ENCODE measurements at regions not wholly inside any gene's neighbourhood (a gene's known extent, or its start where the extent isn't known, plus 50 kb on each side); places are given as distances from the start of the nearest gene placed in this dataset.

DNA sequence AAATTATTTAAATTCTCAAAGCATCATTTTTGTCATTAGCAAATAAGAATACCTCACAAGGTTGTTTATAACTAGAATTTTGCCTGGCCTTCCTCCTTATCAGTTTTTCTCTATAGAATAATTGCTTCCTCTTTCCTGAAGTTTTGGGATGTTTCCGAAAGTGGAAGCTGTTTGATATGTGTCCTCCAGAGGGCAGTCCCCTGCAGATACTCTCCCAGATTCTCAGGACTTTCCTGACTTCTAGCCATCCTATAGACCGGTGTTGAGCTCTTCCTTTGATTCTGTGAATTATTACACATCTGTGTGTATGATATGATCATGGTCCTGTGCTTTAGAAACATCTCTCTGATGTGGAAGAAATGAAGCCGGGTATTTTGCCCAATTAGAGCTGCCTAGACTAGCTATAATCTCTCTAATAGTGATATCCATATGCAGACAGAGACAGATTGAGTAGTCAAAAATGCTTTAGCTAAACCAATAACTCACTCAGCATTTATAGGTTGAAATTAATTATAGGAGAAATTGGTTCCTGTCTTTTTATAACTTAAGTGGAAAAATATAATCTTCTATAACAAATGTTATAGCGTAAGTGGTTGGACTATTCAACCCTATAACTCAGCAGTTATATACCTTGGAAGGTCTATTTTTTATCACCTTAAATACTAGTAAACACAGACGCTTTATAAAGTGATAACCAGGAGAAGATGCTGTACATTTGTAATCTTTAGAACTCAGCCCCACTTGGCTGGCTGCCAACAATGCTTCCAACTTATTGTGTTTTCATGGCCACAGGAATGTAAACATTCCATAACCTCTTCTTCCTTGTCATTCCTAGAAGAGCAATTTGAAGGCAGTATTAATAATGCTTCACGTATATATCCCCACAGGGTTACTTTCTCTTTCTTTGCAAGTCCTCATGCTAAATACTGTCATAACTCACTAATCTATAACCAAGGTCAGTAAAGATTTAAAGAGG lies 201.0 kb upstream of the RXFP2 start:
- TF ChIP-seq CTCF (IDR thresholded peaks at IDR 0.05 in 2 of 3, conservative IDR thresholded peaks at IDR 0.05 in 1 of 3; ENCODE audit: borderline replicate concordance in 1 of 3, insufficient read depth in 1 of 3, low read depth in 2 of 3, low read length in 2 of 3): peak; percentile 13 to 65 (median 63); a peak in 4 of 6 replicates
- TF ChIP-seq RAD21 (IDR thresholded peaks at IDR 0.05; ENCODE audit: low read depth): peak; percentile 22; the same call in 1 of the 2 replicates
- TF ChIP-seq, protein P1, sequence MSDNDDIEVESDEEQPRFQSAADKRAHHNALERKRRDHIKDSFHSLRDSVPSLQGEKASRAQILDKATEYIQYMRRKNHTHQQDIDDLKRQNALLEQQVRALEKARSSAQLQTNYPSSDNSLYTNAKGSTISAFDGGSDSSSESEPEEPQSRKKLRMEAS (IDR thresholded peaks at IDR 0.05): no peak
- no peak for TF ChIP-seq POLR2A (IDR thresholded peaks at IDR 0.05; ENCODE audit: borderline replicate concordance, extremely low read depth, insufficient read depth, insufficient read length)
- no peak for TF ChIP-seq SIN3A (IDR thresholded peaks at IDR 0.05; ENCODE audit: low read depth)
- TF ChIP-seq, protein P2, sequence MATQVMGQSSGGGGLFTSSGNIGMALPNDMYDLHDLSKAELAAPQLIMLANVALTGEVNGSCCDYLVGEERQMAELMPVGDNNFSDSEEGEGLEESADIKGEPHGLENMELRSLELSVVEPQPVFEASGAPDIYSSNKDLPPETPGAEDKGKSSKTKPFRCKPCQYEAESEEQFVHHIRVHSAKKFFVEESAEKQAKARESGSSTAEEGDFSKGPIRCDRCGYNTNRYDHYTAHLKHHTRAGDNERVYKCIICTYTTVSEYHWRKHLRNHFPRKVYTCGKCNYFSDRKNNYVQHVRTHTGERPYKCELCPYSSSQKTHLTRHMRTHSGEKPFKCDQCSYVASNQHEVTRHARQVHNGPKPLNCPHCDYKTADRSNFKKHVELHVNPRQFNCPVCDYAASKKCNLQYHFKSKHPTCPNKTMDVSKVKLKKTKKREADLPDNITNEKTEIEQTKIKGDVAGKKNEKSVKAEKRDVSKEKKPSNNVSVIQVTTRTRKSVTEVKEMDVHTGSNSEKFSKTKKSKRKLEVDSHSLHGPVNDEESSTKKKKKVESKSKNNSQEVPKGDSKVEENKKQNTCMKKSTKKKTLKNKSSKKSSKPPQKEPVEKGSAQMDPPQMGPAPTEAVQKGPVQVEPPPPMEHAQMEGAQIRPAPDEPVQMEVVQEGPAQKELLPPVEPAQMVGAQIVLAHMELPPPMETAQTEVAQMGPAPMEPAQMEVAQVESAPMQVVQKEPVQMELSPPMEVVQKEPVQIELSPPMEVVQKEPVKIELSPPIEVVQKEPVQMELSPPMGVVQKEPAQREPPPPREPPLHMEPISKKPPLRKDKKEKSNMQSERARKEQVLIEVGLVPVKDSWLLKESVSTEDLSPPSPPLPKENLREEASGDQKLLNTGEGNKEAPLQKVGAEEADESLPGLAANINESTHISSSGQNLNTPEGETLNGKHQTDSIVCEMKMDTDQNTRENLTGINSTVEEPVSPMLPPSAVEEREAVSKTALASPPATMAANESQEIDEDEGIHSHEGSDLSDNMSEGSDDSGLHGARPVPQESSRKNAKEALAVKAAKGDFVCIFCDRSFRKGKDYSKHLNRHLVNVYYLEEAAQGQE (IDR thresholded peaks at IDR 0.05; ENCODE audit: low read depth): no peak
- TF ChIP-seq ZNF274 (IDR thresholded peaks at IDR 0.05; ENCODE audit: low read depth, low read length): no peak
- no peak for TF ChIP-seq EZH2 (IDR thresholded peaks at IDR 0.05)
- no peak for TF ChIP-seq POLR2AphosphoS5 (IDR thresholded peaks at IDR 0.05; ENCODE audit: low read depth, low read length)
- no peak for TF ChIP-seq FOSL1 (IDR thresholded peaks at IDR 0.05; ENCODE audit: low read depth)
- TF ChIP-seq SP1 (IDR thresholded peaks at IDR 0.05; ENCODE audit: low read depth): no peak
